ENCODE measurements at regions not wholly inside any gene's neighbourhood (a gene's known extent, or its start where the extent isn't known, plus 50 kb on each side); places are given as distances from the start of the nearest gene placed in this dataset.

- TF ChIP-seq CTCF (IDR thresholded peaks at IDR 0.05; ENCODE audit: insufficient read depth, low read length, poor library complexity, severe bottlenecking) (no peak), EZH2phosphoT487 (conservative IDR thresholded peaks at IDR 0.05; ENCODE audit: low read length) (no peak)
Observed at GRCh38 chr5:25009063-25009462, 364.3 kb upstream of the CDH10 start.

Data from SU-DHL-6 (cell line).